ENCODE measurements at regions not wholly inside any gene's neighbourhood (a gene's known extent, or its start where the extent isn't known, plus 50 kb on each side); places are given as distances from the start of the nearest gene placed in this dataset.

DNA sequence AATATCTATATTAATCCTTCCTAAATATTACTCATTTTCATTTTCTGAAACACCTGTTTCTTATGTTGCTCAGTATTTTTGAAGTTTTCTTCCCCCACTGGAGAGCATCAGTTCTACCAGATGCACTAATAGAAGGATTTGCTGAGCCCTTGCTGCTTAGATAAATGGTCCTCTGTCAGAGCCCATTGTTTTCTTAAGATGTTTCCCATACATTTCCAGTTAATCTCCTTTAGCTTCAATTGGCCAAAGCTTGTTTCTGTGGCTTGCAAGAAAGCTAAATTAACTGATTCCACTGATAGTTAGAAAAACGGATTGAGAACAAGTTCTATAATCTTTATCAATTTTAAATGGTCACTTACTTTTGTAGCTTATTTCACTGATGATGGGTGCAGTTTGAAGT lies 1425.5 kb downstream of the PCDH18 start:
- TF ChIP-seq, protein P1, sequence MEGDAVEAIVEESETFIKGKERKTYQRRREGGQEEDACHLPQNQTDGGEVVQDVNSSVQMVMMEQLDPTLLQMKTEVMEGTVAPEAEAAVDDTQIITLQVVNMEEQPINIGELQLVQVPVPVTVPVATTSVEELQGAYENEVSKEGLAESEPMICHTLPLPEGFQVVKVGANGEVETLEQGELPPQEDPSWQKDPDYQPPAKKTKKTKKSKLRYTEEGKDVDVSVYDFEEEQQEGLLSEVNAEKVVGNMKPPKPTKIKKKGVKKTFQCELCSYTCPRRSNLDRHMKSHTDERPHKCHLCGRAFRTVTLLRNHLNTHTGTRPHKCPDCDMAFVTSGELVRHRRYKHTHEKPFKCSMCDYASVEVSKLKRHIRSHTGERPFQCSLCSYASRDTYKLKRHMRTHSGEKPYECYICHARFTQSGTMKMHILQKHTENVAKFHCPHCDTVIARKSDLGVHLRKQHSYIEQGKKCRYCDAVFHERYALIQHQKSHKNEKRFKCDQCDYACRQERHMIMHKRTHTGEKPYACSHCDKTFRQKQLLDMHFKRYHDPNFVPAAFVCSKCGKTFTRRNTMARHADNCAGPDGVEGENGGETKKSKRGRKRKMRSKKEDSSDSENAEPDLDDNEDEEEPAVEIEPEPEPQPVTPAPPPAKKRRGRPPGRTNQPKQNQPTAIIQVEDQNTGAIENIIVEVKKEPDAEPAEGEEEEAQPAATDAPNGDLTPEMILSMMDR (conservative IDR thresholded peaks at IDR 0.05; ENCODE audit: low read depth, low read length), result no peak
- no peak for TF ChIP-seq EZH2 (IDR thresholded peaks at IDR 0.05; ENCODE audit: borderline replicate concordance, low read depth, low read length, poor library complexity, severe bottlenecking)

Data from A673 (cell line).